Neuron (in vitro differentiated cells): ENCODE measurements at regions not wholly inside any gene's neighbourhood (a gene's known extent, or its start where the extent isn't known, plus 50 kb on each side); places are given as distances from the start of the nearest gene placed in this dataset.
"Not testable (repeated sequence)": the region's sequence is repeated elsewhere in the genome, so short reads cannot be mapped to it uniquely, and the experiment has no call there.

Source experiments
- H2AFZ ChIP-seq: one replicate; pipeline ENCODE4 v1.6.1; 2013; ENCODE audit warnings: low read depth, mild to moderate bottlenecking, inconsistent platforms, low read length, moderate library complexity
- H3K27me3 ChIP-seq: one replicate; pipeline ENCODE4 v1.6.1; 2013; ENCODE audit warnings: low read length; ENCODE audit not compliant: insufficient read depth
- H3K36me3 ChIP-seq: one replicate; pipeline ENCODE4 v1.6.1; 2013; ENCODE audit warnings: low read length; ENCODE audit not compliant: insufficient read depth
- H3K4me1 ChIP-seq: one replicate; pipeline ENCODE4 v1.6.1; 2013; ENCODE audit warnings: low read length; ENCODE audit not compliant: insufficient read depth
- H3K4me3 ChIP-seq: 2 replicates; pipeline ENCODE4 v1.5.1; 2013; ENCODE audit warnings: mild to moderate bottlenecking, low read length, moderate library complexity
- H3K9me3 ChIP-seq: one replicate; pipeline ENCODE4 v1.6.1; 2013; ENCODE audit warnings: low read length

DNA sequence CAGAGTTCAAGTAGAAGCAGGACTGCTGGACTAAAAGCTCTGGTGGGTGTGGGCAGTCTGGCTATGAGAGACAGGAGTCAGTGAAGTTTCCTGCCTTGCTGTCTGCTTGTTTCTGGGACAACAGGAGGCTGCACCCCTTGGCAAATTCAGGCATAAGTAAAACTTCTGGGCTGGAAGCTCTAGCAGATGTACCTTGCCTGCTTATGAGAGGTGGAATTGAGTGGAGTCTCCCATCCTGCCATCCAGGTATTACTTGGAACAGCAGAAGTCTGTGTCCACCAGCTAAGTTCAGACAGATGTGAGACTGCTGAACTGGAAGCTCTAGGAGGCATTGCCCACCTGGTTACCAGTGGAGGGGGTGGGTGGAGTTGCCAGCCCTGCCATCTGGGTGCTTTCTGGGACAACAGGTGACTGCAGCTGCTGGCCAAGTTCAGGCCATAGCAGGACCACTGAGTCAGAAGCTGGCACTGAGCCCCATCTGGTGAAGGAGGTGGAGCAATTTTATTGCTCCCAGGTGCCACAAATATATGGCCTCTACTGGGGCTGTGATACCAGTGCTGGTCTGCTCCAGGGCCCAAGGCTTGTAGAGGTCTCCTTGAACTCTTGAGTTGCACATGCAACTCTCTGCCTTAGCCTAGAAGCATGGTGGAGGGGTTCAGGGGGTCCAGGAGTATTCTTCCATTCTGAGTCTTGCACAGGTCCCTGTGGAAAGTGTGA lies 199.4 kb upstream of the FN1 start:
- no peaks in the 10 kb centered on the region for H3K36me3 ChIP-seq
- H3K4me3 ChIP-seq, result no peak overlapping the region
- H2AFZ ChIP-seq, result no peak overlapping the region
- no peaks in the 10 kb centered on the region for H3K4me1 ChIP-seq
- no peaks in the 10 kb centered on the region for H3K27me3 ChIP-seq
- peaks cover 6% of the 10 kb centered on the region for H3K9me3 ChIP-seq

DNA sequence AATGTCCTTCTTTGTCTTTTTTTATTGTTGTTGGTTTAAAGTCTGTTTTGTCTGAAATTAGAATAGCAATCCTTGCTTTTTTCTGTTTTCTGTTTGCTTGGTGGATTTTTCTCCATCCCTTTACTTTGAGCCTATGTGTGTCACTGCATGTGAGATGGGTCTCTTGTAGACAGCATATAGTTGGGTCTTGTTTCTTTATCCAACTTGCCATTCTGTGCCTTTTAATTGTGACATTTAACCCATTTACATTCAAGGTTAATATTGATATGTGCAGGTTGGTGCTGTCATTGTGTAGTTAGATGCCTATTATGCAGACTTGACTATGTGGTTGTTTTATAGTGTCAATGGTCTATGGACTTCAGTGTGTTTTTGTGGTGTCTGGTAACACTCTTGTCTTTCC lies 197.5 kb upstream of the FN1 start:
- Histone ChIP-seq H3K4me1 (no peaks in the 10 kb centered on the region), H3K9me3 (peaks cover 6% of the 10 kb centered on the region), H3K36me3 (no peaks in the 10 kb centered on the region), H3K27me3 (no peaks in the 10 kb centered on the region), H2AFZ (no peak overlapping the region), H3K4me3 (no peak overlapping the region)

DNA sequence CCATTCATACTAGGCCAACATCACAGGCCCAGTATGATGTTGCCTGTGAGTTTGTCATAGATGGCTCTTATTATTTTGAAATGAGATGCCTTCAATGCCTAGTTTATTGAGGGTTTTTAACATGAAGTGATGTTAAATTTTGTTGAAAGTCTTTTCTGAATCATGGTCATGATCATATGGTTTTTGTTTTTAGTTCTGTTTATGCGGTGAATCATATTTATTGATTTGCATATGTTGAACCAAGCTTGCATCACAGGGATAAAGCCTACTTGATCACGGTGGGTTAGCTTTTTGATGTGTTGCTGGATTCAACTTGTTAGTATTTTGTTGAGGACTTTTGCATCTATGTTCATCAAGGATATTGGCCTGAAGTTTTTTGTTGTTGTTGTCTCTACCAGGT lies 195.8 kb upstream of the FN1 start:
- Histone ChIP-seq H3K9me3 (peaks cover 6% of the 10 kb centered on the region), H2AFZ (no peak overlapping the region), H3K27me3 (no peaks in the 10 kb centered on the region), H3K36me3 (no peaks in the 10 kb centered on the region), H3K4me1 (no peaks in the 10 kb centered on the region), H3K4me3 (no peak overlapping the region)

DNA sequence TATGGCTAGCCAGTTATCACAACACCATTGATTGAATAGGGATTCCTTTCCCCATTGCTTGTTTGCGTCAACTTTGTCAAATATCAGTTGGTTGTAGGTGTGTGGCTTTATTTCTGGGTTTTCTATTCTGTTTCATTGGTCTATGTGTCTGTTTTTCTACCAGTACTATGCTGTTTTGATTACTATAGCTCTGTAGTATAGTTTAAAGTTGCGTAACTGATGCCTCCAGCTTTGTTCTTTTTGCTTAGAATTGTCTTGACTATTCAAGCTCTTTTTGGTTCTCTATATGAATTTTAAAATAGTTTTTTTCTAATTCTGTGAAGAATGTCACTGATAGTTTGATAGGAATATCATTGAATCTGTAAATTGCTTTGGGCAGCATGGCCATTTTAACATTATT lies 194.9 kb upstream of the FN1 start:
- H3K4me1 ChIP-seq, H3K4me3 ChIP-seq, H3K27me3 ChIP-seq, H2AFZ ChIP-seq, H3K9me3 ChIP-seq, H3K36me3 ChIP-seq: not testable (repeated sequence)

DNA sequence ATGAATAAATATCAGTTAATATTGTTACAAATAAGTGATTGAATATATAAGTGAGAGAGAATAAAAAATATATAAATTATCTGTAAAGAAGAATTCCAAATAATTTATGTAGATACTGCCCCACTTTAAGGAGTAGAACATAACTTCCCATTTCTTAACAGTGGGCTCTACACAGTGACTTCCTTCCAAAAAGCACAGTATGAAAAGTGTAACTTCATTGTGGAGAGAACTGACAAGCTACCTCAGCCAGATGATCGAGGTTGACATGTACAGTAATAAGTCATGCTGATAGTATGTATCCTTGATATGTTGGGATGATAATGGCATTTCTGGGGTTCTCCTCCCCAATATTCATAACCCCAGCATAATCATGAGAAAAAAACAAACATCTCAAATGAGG lies 191.9 kb upstream of the FN1 start:
- no peak overlapping the region for H3K4me3 ChIP-seq
- peaks cover 4% of the 10 kb centered on the region for H3K9me3 ChIP-seq
- no peaks in the 10 kb centered on the region for H3K4me1 ChIP-seq
- H2AFZ ChIP-seq, result no peak overlapping the region
- H3K27me3 ChIP-seq, result no peaks in the 10 kb centered on the region
- no peaks in the 10 kb centered on the region for H3K36me3 ChIP-seq

DNA sequence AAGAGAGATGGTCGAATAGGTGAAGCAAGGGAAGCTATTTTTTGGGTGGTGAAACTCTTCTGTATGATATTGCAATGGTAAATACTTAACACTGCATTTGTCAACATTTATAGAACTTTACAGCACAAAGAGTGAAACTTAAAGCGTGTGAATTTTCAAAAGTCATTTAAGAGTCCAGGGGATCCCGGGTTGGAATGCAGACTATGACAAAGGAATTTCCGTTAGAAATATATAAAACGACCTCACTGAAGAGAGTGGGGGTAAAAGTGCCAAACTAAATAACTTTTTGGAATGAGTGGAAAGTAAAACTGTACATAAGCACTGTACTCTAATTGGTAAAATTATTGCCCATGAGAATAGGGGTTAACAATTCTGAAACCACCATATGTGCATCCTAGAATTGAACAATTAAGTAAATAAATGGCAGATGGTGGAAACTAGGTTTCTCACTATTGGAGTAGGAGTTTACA lies 191.0 kb upstream of the FN1 start:
- Histone ChIP-seq H3K27me3 (no peaks in the 10 kb centered on the region), H3K9me3 (peaks cover 4% of the 10 kb centered on the region), H3K36me3 (no peaks in the 10 kb centered on the region), H3K4me1 (no peaks in the 10 kb centered on the region), H3K4me3 (no peak overlapping the region), H2AFZ (no peak overlapping the region)

DNA sequence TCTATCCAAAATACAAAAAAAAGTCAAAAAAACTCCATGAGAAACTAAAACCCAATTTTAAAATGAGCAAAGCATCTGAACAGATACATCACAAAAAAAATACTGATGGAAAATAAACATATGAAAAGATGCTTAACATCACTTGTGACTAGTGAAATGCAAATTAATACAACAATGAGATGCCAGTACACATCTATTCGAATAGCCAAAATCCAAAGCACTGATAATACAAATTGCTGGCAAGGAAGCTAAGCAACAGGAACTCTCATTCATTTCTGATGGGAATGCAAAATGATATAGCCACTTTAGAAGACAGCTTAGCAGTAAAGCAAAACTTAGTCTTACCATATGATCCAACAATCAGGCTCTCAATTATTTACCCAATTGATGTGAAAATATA lies 190.2 kb upstream of the FN1 start:
- no peaks in the 10 kb centered on the region for H3K27me3 ChIP-seq
- no peak overlapping the region for H3K4me3 ChIP-seq
- no peaks in the 10 kb centered on the region for H3K4me1 ChIP-seq
- peaks cover 2% of the 10 kb centered on the region for H3K9me3 ChIP-seq
- H3K36me3 ChIP-seq, result no peaks in the 10 kb centered on the region
- H2AFZ ChIP-seq, result no peak overlapping the region

DNA sequence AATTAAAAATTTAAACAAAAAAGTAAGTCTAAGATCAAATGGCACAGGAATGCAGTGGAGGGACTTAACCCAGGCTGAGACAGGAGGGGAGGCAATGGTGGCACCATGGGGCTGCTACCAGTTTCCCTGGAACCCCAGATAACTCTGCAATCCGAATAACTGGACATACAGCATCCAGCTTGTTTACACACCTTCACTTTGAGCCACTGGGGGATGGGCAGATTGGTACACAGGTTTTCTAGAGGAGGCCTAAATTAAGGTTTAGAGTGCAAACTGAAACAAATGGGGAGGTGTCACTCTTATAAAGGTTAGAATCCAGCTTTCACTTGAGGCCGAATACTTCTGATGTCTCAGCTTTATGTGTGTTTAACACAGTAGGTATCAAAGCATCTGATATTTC lies 189.3 kb upstream of the FN1 start:
- no peaks in the 10 kb centered on the region for H3K27me3 ChIP-seq
- no peaks in the 10 kb centered on the region for H3K9me3 ChIP-seq
- no peak overlapping the region for H3K4me3 ChIP-seq

DNA sequence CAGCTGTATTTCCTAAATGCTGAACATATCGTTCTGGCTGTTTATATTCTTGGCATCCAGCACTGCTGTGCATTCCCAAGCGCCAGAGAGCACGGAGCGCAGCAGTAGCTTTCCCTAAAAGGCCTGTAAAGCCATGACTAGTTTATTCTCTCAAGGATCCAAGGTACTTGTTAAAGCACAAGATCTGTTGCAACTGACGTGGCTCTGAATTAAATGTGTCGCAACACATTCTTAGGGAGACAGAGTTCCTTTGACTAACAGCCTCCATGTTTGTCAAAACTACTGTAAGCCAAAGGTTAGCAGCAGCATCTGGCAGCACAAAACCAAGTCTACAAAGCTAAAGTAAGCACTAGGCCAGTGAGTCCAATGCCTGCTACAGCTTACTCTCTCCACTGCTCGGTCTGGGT lies 188.6 kb upstream of the FN1 start:
- no peaks in the 10 kb centered on the region for H3K27me3 ChIP-seq

More for the DNA sequence above, 189.3 kb upstream of the FN1 start:
- no peaks in the 10 kb centered on the region for H3K4me1 ChIP-seq
- no peak overlapping the region for H2AFZ ChIP-seq
- no peaks in the 10 kb centered on the region for H3K36me3 ChIP-seq

DNA sequence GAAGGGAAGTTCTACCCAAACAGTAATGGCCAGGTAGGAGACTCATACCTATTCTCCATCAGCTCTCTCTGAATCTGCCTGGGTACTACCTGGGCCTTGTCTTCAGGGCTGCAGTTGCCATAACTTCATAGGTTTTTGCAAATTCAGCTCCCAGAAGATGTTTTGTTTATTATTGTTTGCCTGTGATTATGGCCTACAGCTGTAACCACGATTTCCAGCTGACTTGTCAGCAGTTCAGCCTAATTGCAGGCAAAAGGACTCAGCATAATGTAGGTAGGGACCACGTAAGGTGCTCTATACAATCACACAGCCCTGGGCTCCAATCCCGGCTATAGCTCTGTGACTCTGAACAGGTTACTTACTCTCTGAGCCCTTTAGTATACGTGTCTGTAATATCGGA lies 187.0 kb upstream of the FN1 start:
- Histone ChIP-seq H3K27me3 (no peaks in the 10 kb centered on the region), H2AFZ (no peak overlapping the region), H3K4me3 (no peak overlapping the region), H3K9me3 (no peaks in the 10 kb centered on the region), H3K4me1 (peaks cover 16% of the 10 kb centered on the region), H3K36me3 (no peaks in the 10 kb centered on the region)

More for the DNA sequence above, 188.6 kb upstream of the FN1 start:
- no peak overlapping the region for H3K4me3 ChIP-seq
- no peaks in the 10 kb centered on the region for H3K9me3 ChIP-seq
- H3K36me3 ChIP-seq, result no peaks in the 10 kb centered on the region
- H3K4me1 ChIP-seq, result peaks cover 8% of the 10 kb centered on the region
- H2AFZ ChIP-seq, result no peak overlapping the region

DNA sequence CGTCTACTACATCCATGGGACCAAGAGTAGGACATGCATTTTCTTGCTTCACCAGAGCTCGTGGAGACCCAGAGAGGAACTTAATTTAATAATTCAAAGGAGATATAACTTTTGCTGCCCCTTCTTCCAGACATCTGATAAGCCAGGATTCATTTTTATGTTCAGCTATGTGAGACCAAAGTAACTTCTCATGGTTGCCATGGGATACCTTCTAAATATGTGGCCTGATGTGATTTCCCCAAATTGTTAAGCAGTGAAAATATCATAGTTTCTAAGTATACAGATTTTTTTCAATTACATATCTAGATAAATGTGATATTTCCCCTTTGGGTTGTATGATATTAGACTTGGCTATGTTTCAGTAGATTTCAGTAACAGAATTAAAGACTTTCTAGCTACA lies 185.5 kb upstream of the FN1 start:
- H3K9me3 ChIP-seq, result no peaks in the 10 kb centered on the region
- peaks cover 16% of the 10 kb centered on the region for H3K4me1 ChIP-seq
- no peak overlapping the region for H3K4me3 ChIP-seq
- H2AFZ ChIP-seq, result no peak overlapping the region
- no peaks in the 10 kb centered on the region for H3K36me3 ChIP-seq
- no peaks in the 10 kb centered on the region for H3K27me3 ChIP-seq

DNA sequence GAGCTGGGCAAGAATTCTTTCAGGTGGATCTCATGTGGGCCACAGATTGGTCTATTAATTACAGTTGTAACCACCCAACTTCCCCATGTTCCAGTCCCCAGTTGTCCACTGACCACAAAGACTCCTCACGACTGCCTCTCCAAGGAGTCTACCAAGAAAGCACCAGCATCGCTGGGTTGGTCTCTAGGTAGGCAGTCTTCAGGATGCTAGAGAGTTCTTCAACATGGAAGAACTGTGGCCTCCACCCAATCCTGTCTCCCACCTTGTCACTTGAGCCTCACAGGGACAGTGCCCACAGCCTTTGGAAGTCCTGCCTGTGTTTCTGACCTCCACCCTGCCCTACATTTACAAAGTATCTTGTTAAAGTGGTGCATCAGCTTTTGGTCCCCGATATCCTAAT lies 184.7 kb upstream of the FN1 start:
- Histone ChIP-seq H3K36me3 (no peaks in the 10 kb centered on the region), H3K4me1 (peaks cover 16% of the 10 kb centered on the region), H3K27me3 (no peaks in the 10 kb centered on the region), H3K9me3 (no peaks in the 10 kb centered on the region), H2AFZ (peak overlapping the region; percentile 96), H3K4me3 (no peak overlapping the region)

DNA sequence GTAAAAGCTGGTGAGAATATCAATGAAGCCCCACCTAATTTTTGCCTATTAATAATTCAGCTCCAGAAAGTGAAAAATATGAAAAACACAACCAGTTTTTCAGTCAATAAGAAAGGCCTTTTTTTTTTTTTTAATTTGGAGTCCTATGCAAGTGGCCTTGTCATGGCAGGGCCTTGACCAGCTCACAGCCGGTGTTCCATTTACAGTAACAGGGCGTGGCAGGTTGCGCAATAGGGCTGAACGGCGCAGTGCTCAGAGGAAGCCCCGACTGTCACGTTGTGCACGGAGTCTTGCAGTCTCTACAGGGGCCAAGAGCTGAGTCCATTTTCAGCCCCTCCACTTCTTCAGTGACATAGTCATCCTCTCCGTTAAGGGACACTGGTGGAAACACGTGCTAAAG lies 184.1 kb upstream of the FN1 start:
- Histone ChIP-seq H3K36me3 (no peaks in the 10 kb centered on the region), H3K4me1 (peaks cover 16% of the 10 kb centered on the region), H3K4me3 (peak overlapping the region; percentile 40), H2AFZ (peak overlapping the region; percentile 96), H3K27me3 (no peaks in the 10 kb centered on the region), H3K9me3 (peaks cover 2% of the 10 kb centered on the region)
